Stimulated activated CD8-positive, alpha-beta memory T cell treated with anti-CD3 and anti-CD28 coated beads, Interleukin-15, amount 100 ng/mL, for 24 hours (primary cell): ENCODE measurements at regions not wholly inside any gene's neighbourhood (a gene's known extent, or its start where the extent isn't known, plus 50 kb on each side); places are given as distances from the start of the nearest gene placed in this dataset.

ENCODE experiments used
- DNase-seq: peaks from one replicate; pipeline ENCODE4 v3.0.0-alpha.2; 2020; ENCODE audit warnings: low read depth

- no peak for DNase-seq
Observed at GRCh38 chr11:116145187-116145865, 627.5 kb downstream of the BUD13 start.

GRCh38 chr11:116144387-116144958, 628.3 kb downstream of the BUD13 start:
- no peak for DNase-seq

GRCh38 chr11:116138280-116138679, 634.1 kb upstream of the CADM1 start:
- no peak for DNase-seq

GRCh38 chr11:116137753-116138152, 633.5 kb upstream of the CADM1 start:
- DNase-seq = no peak

GRCh38 chr11:116136987-116137674, 632.9 kb upstream of the CADM1 start:
- no peak for DNase-seq

- DNase-seq = no peak
Observed at GRCh38 chr11:116135891-116136290, 631.7 kb upstream of the CADM1 start.

GRCh38 chr11:116134450-116134849, 630.2 kb upstream of the CADM1 start:
- no peak for DNase-seq

- no peak for DNase-seq
Observed at GRCh38 chr11:116132273-116132978, 628.2 kb upstream of the CADM1 start.

GRCh38 chr11:116130122-116130521, 625.9 kb upstream of the CADM1 start:
- DNase-seq = no peak

- no peak for DNase-seq
Observed at GRCh38 chr11:116129456-116129855, 625.2 kb upstream of the CADM1 start.

GRCh38 chr11:116126562-116126961, 622.3 kb upstream of the CADM1 start:
- DNase-seq = no peak

- DNase-seq = no peak
Observed at GRCh38 chr11:116124922-116125714, 620.9 kb upstream of the CADM1 start.

GRCh38 chr11:116123739-116124138, 619.5 kb upstream of the CADM1 start:
- DNase-seq = no peak

GRCh38 chr11:116122697-116123472, 618.7 kb upstream of the CADM1 start:
- DNase-seq = no peak

GRCh38 chr11:116119158-116119557, 614.9 kb upstream of the CADM1 start:
- DNase-seq = no peak

- no peak for DNase-seq
Observed at GRCh38 chr11:116118138-116118470, 613.9 kb upstream of the CADM1 start.

- DNase-seq = no peak
Observed at GRCh38 chr11:116117331-116118137, 613.3 kb upstream of the CADM1 start.

- no peak for DNase-seq
Observed at GRCh38 chr11:116115801-116116200, 611.6 kb upstream of the CADM1 start.

- DNase-seq = no peak
Observed at GRCh38 chr11:116114198-116114651, 610.0 kb upstream of the CADM1 start.
